Mesenchymal stem cell (in vitro differentiated cells and primary cell): ENCODE measurements at regions not wholly inside any gene's neighbourhood (a gene's known extent, or its start where the extent isn't known, plus 50 kb on each side); places are given as distances from the start of the nearest gene placed in this dataset.

Experiments
- DNase-seq: peaks from one replicate; pipeline ENCODE4 v3.0.0-alpha.2; 2013
- H2AFZ ChIP-seq: one replicate; pipeline ENCODE4 v1.6.1; 2013; ENCODE audit warnings: low read depth, mild to moderate bottlenecking, control low read depth, inconsistent platforms, low read length, moderate library complexity
- H2AK5ac ChIP-seq: 2 replicates; pipeline ENCODE4 v1.6.1; 2013; ENCODE audit warnings: low read length, moderate library complexity, mild to moderate bottlenecking, inconsistent platforms; ENCODE audit not compliant: severe bottlenecking
- H2BK120ac ChIP-seq: one replicate; pipeline ENCODE4 v1.6.1; 2013; ENCODE audit warnings: low read depth, mild to moderate bottlenecking, inconsistent platforms, low read length, moderate library complexity
- H2BK12ac ChIP-seq, 2 experiments: one replicate each; pipeline ENCODE4 v1.6.1; 2013; ENCODE audit warnings: inconsistent platforms in 2 of 2, low read length in 2 of 2, mild to moderate bottlenecking in 2 of 2, moderate library complexity in 2 of 2, control low read depth in 1 of 2
- H2BK15ac ChIP-seq: one replicate; pipeline ENCODE4 v1.6.1; 2013; ENCODE audit warnings: mild to moderate bottlenecking, low read depth, inconsistent platforms; ENCODE audit not compliant: poor library complexity, severe bottlenecking
- H2BK5ac ChIP-seq: 2 replicates; pipeline ENCODE4 v1.6.1; 2013; ENCODE audit warnings: low read depth, mild to moderate bottlenecking, low read length, control low read depth, inconsistent platforms; ENCODE audit not compliant: poor library complexity, severe bottlenecking
- H3K14ac ChIP-seq, 2 experiments: one replicate each; pipeline ENCODE4 v1.6.1; 2013; ENCODE audit warnings: inconsistent platforms in 2 of 2, low read length in 2 of 2, control low read depth in 1 of 2, mild to moderate bottlenecking in 1 of 2, moderate library complexity in 1 of 2
- H3K18ac ChIP-seq, 2 experiments: one replicate each; pipeline ENCODE4 v1.6.1; 2013; ENCODE audit warnings: inconsistent platforms in 2 of 2, low read length in 2 of 2, control low read depth in 1 of 2, low read depth in 1 of 2, mild to moderate bottlenecking in 1 of 2
- H3K23ac ChIP-seq, 2 experiments: one replicate each; pipeline ENCODE4 v1.6.1; 2013; ENCODE audit warnings: inconsistent platforms in 2 of 2, low read length in 2 of 2, mild to moderate bottlenecking in 2 of 2, moderate library complexity in 2 of 2, control low read depth in 1 of 2
- H3K27ac ChIP-seq: 2 replicates; pipeline ENCODE4 v1.5.1; 2013; ENCODE audit warnings: mild to moderate bottlenecking, moderate library complexity, low read length, control low read depth, inconsistent platforms; ENCODE audit not compliant: poor library complexity, severe bottlenecking
- H3K27me3 ChIP-seq, 2 experiments: 2 replicates each; pipeline versions ENCODE4 v1.6.1 to v1.7.0; 2013; ENCODE audit warnings: low read length in 2 of 2, mild to moderate bottlenecking in 2 of 2, moderate library complexity in 2 of 2, control low read depth in 1 of 2, inconsistent platforms in 1 of 2; ENCODE audit not compliant: control insufficient read depth in 1 of 2, insufficient read depth in 1 of 2
- H3K36me3 ChIP-seq, 2 experiments: 2 replicates each; pipeline versions ENCODE4 v1.6.1 to v1.7.0; 2013; ENCODE audit warnings: low read length in 2 of 2, control low read depth in 1 of 2, inconsistent platforms in 1 of 2, low read depth in 1 of 2, mild to moderate bottlenecking in 1 of 2; ENCODE audit not compliant: insufficient read depth in 2 of 2, control insufficient read depth in 1 of 2
- H3K4ac ChIP-seq, 2 experiments: one replicate each; pipeline ENCODE4 v1.6.1; 2013; ENCODE audit warnings: inconsistent platforms in 2 of 2, low read length in 2 of 2, mild to moderate bottlenecking in 2 of 2, moderate library complexity in 2 of 2, control low read depth in 1 of 2, low read depth in 1 of 2
- H3K4me1 ChIP-seq: 2 replicates; pipeline ENCODE4 v1.6.1; 2013; ENCODE audit warnings: low read depth, low read length, control low read depth; ENCODE audit not compliant: control insufficient read depth, insufficient read depth
- H3K4me2 ChIP-seq: 2 replicates; pipeline ENCODE4 v1.6.1; 2013; ENCODE audit warnings: low read length, mild to moderate bottlenecking, inconsistent platforms; ENCODE audit not compliant: poor library complexity, severe bottlenecking
- H3K4me3 ChIP-seq, 2 experiments: 2 replicates each; pipeline versions ENCODE4 v1.5.1 to v1.7.0; 2013; ENCODE audit warnings: low read length in 2 of 2, mild to moderate bottlenecking in 2 of 2, control low read depth in 1 of 2, low read depth in 1 of 2; ENCODE audit not compliant: insufficient read depth in 1 of 2
- H3K79me1 ChIP-seq: replicated peaks from 2 replicates; pipeline ENCODE4 v1.6.1; 2013; ENCODE audit warnings: mild to moderate bottlenecking, control low read depth, low read length, inconsistent platforms; ENCODE audit not compliant: poor library complexity, severe bottlenecking
- H3K9ac ChIP-seq: 2 replicates; pipeline ENCODE4 v1.7.0; 2013; ENCODE audit warnings: mild to moderate bottlenecking, low read length, moderate library complexity
- H3K9me3 ChIP-seq: 2 replicates; pipeline ENCODE4 v1.7.0; 2013; ENCODE audit warnings: mild to moderate bottlenecking, low read length; ENCODE audit not compliant: control insufficient read depth
- H4K8ac ChIP-seq: one replicate; pipeline ENCODE4 v1.6.1; 2013; ENCODE audit warnings: inconsistent platforms, mild to moderate bottlenecking, low read length, moderate library complexity
- H4K91ac ChIP-seq: one replicate; pipeline ENCODE4 v1.6.1; 2013; ENCODE audit warnings: mild to moderate bottlenecking, low read length, inconsistent platforms
- WGBS: methylation state at CpG from one replicate; pipeline ENCODE4 v1.1.7; 2013; ENCODE audit warnings: mixed read lengths; 5-methylcytosine and 5-hydroxymethylcytosine counted together

DNA sequence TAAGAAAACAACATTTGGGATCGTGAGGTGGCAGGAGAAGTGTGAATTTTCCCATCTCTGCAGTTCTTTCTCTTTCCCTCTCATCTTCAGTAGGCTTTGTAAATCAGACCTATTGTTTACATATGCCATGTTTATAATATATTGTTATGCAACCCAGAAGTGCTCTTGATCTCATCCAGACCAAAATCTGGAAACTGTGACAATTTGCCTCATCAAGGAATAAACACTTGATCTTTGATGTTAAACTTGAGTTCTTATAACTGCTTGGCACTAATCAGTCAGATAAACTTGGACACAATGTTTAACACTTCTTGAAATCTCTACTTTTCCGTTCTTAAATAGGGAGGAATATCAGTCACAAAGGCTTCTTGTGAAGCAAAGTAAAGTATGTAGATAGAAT, 384.7 kb downstream of the DMRT2 start:
- no CpG with 5 or more reads among the region's 2 CpGs for WGBS

DNA sequence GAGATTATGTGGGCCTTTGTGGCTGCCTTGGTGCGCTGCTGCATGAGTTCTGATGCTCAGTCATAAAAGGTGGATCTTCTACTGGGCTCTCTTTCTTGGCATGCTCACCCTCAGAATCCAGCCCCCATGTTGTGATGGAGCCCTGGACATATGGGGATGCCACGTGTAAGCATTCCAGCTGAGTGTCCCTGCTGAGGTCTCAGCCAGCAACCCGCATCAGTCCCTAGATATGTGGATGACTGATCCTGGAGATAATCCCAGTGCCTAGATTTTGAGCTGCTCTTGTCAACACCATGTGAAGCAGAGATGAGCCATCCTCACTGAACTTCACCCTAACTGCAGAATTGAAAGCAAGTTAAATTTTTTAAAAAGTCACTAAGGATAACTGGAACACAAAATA, 390.1 kb downstream of the DMRT2 start:
- H3K79me1 ChIP-seq: no peaks in the 10 kb centered on the region
- H2BK12ac ChIP-seq: no peak overlapping the region
- H2AFZ ChIP-seq: no peak overlapping the region
- WGBS: 63% methylated on average over 3 of the region's 3 CpGs
- peaks cover 0 to 2% of the 10 kb centered on the region in 2 experiments for H3K27me3 ChIP-seq
- no peak overlapping the region for H3K4me2 ChIP-seq
- H2BK120ac ChIP-seq: no peak overlapping the region
- H3K14ac ChIP-seq: no peak overlapping the region
- H3K9me3 ChIP-seq: no peaks in the 10 kb centered on the region
- DNase-seq: no peak
- no peak overlapping the region for H3K9ac ChIP-seq
- H4K8ac ChIP-seq: no peak overlapping the region
- H4K91ac ChIP-seq: no peak overlapping the region
- H3K4me3 ChIP-seq: no peak overlapping the region
- H3K36me3 ChIP-seq: no peaks in the 10 kb centered on the region
- no peak overlapping the region for H2AK5ac ChIP-seq
- H3K4me1 ChIP-seq: no peaks in the 10 kb centered on the region
- no peak overlapping the region for H3K27ac ChIP-seq
- H2BK15ac ChIP-seq: no peak overlapping the region
- H2BK5ac ChIP-seq: no peak overlapping the region
- no peak overlapping the region for H3K23ac ChIP-seq
- no peak overlapping the region for H3K18ac ChIP-seq
- H3K4ac ChIP-seq: no peak overlapping the region

More for the DNA sequence above, 384.7 kb downstream of the DMRT2 start:
- Histone ChIP-seq H3K27me3 (no peaks in the 10 kb centered on the region), H2AFZ (no peak overlapping the region), H2AK5ac (no peak overlapping the region), H4K8ac (no peak overlapping the region), H3K27ac (no peak overlapping the region), H2BK15ac (no peak overlapping the region), H4K91ac (no peak overlapping the region), H3K4me2 (no peak overlapping the region), H3K36me3 (no peaks in the 10 kb centered on the region), H3K23ac (no peak overlapping the region), H2BK120ac (no peak overlapping the region), H3K9ac (no peak overlapping the region), H3K4ac (no peak overlapping the region), H3K79me1 (no peaks in the 10 kb centered on the region), H3K14ac (no peak overlapping the region), H3K18ac (no peak overlapping the region), H2BK12ac (no peak overlapping the region), H3K9me3 (no peaks in the 10 kb centered on the region), H3K4me1 (no peaks in the 10 kb centered on the region), H3K4me3 (no peak overlapping the region), H2BK5ac (no peak overlapping the region)
- no peak for DNase-seq

DNA sequence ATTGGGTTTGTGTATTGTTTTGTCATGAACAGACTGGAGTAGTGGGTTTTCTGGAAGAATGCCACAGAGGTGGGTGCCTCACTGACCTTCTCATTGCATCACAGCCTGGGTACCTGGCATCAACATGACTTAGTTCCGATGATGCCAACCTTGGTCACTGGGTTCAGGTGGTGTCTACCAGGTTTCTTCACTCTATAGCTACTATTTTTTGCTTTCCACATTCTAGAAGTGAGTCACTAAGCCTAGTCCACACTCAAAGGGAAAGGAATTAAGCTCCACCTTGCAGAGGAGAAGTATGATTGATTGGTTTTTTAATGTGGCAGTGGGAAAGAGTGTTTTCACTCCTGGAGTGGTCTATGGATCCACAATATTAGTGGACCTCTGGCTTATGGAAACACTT, 391.9 kb downstream of the DMRT2 start:
- Histone ChIP-seq H3K4me3 (no peak overlapping the region), H2AK5ac (no peak overlapping the region), H2BK120ac (no peak overlapping the region), H4K8ac (no peak overlapping the region), H2AFZ (no peak overlapping the region), H2BK12ac (no peak overlapping the region), H3K9me3 (no peaks in the 10 kb centered on the region), H3K36me3 (no peaks in the 10 kb centered on the region), H3K14ac (no peak overlapping the region), H4K91ac (no peak overlapping the region), H3K4me1 (no peaks in the 10 kb centered on the region), H3K18ac (no peak overlapping the region), H3K4ac (no peak overlapping the region), H3K9ac (no peak overlapping the region), H3K27me3 (peaks cover 0 to 7% of the 10 kb centered on the region in 2 experiments), H3K79me1 (no peaks in the 10 kb centered on the region), H2BK15ac (no peak overlapping the region), H3K23ac (no peak overlapping the region), H2BK5ac (no peak overlapping the region), H3K27ac (no peak overlapping the region), H3K4me2 (no peak overlapping the region)
- 50% methylated on average over 1 of the region's 1 CpG for WGBS
- no peak for DNase-seq

DNA sequence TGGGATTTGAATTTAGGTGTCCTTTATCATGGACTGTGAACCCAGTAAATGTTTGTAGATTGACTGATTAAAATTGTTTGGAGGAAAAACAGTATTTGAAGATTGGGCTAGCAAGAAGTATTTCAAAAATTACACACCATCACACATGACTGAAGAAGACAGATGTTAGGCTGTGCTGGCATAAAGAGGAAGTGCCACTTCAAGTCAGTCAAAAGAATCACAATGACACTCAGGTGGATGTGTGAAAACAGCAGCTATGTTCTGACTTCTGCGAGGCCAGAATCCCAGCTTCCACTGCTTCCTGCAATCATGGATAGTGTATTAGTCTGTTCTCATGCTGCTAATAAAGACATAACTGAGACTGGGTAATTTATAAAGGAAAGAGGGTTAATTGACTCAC, 393.3 kb downstream of the DMRT2 start:
- 13% methylated on average over 1 of the region's 1 CpG for WGBS
- H3K23ac ChIP-seq: no peak overlapping the region
- no peaks in the 10 kb centered on the region for H3K9me3 ChIP-seq
- no peak overlapping the region for H3K14ac ChIP-seq
- H3K4me3 ChIP-seq: no peak overlapping the region
- H2AFZ ChIP-seq: no peak overlapping the region
- H3K4me2 ChIP-seq: no peak overlapping the region
- H3K27me3 ChIP-seq: peaks cover 0 to 7% of the 10 kb centered on the region in 2 experiments
- H3K36me3 ChIP-seq: no peaks in the 10 kb centered on the region
- no peak for DNase-seq
- H2AK5ac ChIP-seq: no peak overlapping the region
- no peak overlapping the region for H2BK120ac ChIP-seq
- H2BK15ac ChIP-seq: no peak overlapping the region
- H3K18ac ChIP-seq: no peak overlapping the region
- H4K8ac ChIP-seq: no peak overlapping the region
- H2BK5ac ChIP-seq: no peak overlapping the region
- no peaks in the 10 kb centered on the region for H3K79me1 ChIP-seq
- H2BK12ac ChIP-seq: no peak overlapping the region
- no peaks in the 10 kb centered on the region for H3K4me1 ChIP-seq
- H3K4ac ChIP-seq: no peak overlapping the region
- H3K9ac ChIP-seq: no peak overlapping the region
- no peak overlapping the region for H4K91ac ChIP-seq
- H3K27ac ChIP-seq: no peak overlapping the region
